Activated CD4-positive, alpha-beta T cell treated with anti-CD3 and anti-CD28 coated beads for 24 hours (primary cell): ENCODE measurements at regions not wholly inside any gene's neighbourhood (a gene's known extent, or its start where the extent isn't known, plus 50 kb on each side); places are given as distances from the start of the nearest gene placed in this dataset.
"Not testable (repeated sequence)": the region's sequence is repeated elsewhere in the genome, so short reads cannot be mapped to it uniquely, and the experiment has no call there.

Experiments used
- DNase-seq, 2 donors: peaks; one replicate each; pipeline ENCODE4 v3.0.0-alpha.2; 2020; ENCODE audit warnings: low read depth in 2 of 2

DNA sequence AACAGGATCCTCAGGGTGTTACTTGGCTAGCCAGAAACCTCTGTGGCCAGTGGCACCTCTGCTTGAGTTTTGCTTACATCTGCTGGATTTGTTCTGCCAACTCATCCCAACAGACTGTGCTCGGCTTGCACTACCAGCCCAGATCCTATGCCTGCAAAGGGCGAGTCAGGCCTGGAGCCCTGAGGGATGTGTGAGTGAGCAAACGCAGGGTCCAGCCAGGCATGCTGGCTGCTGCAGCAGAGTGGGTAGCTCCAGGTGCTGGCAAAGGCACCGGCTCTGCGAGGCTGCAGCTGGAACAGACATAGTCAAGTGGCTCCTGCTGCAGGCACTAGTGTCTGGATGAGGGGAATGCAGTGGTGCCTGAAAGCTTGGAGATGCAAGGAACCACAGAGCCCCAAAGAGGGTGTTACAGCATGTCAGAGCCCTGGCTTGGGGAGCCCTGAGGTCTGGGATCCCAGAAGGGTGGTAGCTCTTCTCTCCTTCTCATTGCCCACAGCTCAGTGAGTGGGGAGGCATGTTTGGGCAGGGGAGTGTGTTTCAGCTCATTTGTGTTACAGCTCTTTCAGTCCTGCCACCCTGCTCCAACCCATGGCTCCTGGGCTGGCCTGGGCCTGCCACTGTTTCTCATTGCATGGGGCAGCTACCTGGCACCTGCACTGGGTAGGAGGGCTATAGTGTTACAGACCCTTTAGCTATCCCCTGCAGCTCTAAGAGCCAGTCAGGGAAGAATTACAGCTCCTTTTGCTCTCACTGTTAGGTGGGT lies 332.6 kb downstream of the TAF11L14 start:
- no peak for DNase-seq

DNA sequence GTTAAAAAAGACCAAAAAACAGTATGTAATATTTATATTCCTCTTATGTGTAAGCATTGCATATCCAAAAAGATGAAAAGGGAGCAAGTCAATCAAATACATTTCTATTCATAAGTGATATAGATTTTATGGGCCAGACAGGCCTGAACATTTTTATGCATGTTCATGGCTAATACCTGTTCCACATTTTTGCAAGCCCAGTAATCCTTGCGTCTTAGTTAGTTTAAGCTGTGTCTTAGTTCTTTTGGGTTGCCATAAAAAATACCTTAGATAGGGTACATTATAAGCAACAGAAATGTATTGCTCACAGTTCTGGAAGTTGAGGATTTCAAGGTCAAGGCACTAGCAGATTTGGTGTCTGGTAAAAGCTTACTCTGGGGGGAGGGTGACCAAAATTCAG lies 342.1 kb downstream of the TAF11L14 start:
- DNase-seq: no peak

DNA sequence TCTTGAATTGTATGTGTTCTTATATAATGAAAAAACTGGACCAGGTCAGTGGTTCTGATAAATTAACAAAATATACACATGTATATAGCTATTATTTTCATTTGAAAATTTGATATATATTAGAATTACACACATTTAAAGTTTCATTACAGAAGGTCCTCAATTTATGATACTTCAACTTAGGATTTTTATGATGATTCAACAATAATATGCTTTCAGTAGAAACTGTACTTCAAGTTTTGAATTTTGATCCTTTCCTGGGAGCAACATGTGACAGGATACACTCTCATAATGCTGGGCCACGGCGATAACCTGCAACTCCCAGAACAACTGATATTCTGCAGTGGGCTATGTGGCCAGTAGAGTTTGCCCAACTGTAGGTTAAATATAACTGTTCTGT lies 344.7 kb downstream of the TAF11L14 start:
- DNase-seq: no peak

DNA sequence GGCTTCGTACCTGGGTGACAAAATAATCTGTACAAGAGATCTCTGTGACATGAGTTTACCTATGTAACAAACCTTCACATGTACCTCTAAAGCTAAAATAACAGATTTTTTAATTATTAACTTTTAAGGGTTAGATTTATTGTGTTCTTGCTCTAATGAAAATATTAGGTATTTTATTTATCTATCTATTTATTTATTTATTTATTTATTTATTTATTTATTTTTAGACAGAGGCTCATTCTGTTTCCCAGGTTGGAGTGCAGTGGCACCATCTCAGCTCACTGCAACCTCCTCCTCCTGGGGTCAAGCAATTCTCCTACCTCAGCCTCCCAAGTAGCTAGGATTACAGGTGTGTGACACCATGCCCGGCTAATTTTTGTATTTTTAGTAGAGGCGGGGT lies 348.4 kb downstream of the TAF11L14 start:
- DNase-seq: not testable (repeated sequence)

DNA sequence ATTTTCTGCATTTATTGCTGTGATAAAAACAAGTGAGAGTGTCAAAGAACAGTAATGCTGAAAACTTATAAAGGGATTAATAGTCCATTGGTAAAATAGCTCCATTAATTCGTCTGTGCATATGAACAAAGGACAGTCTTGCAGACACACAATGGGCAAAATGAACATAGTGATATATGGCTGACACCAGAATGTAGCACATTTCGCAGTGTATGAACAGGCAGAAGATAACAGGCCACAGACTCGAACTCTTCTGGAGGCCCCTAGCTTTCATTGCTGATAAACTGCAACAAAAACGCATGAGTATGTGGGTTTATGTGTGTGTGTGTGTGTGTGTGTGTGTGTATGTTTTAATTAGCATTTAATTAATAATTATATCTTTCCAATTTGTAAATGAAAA lies 354.8 kb downstream of the TAF11L14 start:
- no peak for DNase-seq

DNA sequence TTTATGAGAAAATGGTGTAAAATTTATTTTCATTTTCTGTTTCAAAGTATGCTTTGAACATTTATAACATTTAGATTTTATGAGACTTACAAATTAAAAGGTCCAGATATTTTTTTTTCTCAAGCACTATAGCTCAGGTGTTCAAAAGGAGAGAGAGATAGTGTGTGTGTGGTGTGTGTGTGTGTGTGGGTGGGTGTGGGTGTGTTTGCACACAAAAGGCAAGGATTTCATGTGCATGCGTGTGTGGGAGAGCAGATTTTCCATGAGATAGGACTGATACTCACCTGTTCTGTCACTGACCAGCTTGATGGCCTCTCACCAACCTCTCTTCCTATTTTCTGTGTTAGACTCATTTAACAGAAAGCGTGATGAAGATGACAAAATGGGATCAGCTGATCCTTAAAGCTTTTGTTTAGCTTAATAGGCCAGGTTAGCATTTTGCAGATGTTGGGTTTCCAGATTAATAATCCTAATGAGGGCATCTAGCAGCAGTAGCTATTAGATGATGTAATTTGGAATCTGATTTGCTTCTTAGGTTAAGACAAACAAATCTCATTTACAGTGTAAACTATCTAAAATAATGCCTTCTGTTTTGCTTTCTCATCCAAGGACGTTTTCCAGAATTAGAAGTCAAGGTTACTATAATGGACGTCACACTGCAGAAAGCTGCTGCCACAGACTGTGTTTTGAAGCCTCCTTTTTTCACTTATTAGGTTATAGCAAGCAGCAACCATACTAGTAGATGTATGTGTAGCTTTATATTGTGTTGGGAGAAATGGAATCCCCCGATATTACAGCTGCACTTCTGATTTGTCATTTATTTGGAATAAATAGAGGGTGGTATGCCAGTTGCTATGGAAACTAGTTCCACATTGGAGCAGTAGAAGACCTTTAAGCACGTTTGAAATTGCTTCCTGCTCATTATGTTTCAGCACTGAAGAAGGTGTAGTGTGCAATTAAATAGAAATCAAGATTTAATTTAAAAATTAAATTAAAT lies 355.6 kb downstream of the TAF11L14 start:
- DNase-seq: no peak

DNA sequence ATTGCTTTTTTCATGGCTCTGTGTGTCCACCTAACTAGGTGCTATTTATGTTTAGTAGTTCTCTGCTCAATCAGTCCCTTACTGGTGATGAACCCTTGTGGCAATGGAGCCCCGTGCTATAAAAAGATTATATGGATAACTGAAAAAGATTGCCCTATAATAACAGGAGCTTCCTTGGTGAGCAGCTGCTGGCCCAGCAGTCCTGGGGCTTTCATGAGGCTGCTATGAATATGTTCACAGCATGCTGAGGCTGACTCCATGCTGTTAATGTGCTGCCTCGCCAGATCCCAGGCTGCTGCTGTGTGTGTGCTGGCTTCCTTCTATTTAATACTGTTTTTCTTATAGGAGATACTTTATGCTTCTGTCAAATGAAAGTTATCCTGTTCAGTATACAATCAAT lies 357.5 kb downstream of the TAF11L14 start:
- no peak for DNase-seq

DNA sequence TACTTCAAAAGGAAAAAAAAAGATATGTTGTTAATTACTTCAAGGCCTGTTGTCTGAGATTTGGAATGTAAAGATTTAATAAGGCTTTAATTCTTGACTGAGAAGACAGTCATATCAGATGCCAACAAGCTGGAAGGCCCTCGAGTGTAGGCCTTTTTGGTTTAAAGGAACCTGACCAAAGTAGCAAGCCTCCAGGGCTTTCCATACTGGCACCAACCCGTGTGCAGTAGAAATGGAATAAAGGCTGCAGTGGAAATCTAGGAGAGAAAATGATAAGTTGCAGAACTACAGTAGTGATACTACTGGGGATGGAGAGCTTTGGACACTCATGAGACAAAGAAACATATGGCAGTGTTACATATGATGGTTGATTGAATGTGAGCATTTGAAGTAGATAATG lies 358.0 kb downstream of the TAF11L14 start:
- no peak for DNase-seq

DNA sequence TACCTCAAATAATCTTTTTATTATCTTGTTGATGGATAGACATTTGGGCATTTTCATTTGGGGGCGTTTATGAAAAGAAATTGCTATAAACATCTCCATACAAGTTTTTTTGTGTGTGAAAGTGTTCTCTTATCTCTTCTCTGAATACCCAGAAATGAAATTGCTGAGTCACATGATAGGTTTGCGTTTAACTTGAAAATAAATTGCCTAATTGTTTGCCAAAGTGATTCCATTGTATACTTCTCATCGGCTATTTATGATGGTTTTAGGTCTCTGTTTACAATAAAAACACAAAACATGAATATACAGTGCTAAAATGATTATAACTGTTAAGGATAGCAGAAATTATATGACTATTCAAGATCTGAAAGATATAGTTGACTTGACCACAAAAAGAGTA lies 361.7 kb downstream of the TAF11L14 start:
- no peak for DNase-seq

DNA sequence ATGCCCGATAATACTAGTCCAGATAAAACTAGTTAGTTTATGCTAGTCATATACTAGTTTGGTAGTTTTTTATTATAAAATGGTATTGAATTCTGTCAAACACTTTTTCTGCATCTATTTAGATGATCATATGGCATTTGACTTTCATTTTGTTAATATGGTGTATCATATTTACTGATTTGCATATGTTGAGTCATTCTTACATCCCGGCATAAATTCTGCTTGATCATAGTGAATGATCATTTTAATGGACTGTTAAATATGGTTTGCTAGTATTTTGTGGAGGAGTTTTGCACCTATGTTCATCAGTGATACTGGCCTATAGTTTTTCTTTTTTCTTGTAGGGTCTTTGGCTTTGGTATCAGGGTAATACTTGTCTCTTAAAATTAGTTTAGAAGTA lies 365.6 kb downstream of the TAF11L14 start:
- no peak for DNase-seq

DNA sequence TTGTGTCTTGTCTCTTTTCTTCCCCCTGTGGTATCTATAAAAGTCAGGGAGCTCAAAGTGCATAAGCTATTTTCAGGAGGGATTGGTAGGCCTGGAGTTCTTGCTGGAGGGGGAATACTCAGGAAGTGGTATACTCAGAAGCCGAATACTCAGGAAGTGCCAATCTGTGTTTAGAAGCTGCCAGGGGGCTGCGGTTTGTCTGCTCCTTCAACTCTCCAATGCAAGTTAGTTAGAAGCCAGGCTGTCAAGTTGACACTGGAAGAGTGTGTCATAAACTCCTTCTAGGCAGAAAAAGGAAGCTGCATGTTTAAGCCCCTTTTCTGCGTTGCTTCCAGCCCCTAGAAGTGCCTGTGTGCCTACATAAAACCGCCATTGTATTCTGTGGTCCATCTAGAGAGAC lies 366.5 kb downstream of the TAF11L14 start:
- DNase-seq: no peak

DNA sequence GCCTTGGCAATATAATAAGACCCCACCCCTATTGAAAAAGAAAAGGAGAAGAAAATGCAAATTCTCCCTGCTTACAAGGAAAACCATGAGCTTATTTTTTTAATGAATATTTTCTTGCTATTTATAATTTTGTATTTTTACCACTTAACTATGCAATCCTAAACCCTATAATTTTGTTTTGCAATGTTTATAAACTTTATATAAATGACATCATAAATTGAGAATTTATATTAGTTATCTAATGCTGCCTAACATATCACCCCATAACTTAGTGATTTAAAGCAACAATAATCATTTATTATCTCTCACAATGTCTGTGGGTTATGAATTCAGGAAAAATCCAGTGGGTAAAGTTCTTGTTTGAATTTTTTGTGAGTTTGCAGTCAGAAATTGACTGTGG lies 369.1 kb downstream of the TAF11L14 start:
- DNase-seq: no peak

DNA sequence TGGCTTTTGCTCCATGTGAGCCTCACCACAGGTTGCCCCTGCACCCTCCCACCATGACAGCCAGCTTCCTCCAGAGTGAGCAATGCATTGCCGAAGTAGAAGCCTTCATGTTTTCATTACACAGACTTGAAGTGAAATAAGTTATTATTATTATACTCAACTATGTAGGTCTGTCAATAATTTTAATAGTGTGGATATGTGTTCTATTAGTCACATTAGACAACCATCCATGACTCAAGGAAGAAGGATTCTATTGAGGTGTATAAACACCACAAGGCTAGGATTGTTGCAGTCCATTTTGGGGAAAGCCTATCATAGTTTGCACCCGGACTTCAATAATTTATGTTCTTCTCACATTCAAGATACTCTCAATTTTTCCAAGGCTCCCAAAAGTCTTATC lies 369.5 kb downstream of the TAF11L14 start:
- DNase-seq: no peak

DNA sequence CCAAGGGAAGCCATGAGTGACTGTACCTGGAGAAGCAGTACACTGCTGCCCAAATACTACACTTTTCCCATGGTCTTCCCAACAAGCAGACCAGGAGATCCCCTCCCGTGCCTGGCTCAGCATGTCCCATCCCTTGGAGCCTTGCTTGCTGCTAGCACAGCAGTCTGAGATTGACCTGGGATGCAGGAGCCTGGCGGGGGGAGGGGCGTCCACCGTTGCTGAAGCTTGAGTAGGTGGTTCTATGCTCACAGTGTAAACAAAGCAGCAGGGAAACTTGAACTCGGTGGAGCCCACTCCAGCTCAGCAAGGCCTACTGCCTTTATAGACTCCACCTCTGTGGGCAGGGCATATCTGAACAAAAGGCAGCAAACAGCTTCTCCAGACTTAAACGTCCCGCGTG lies 372.0 kb downstream of the TAF11L14 start:
- DNase-seq: not testable (repeated sequence)

DNA sequence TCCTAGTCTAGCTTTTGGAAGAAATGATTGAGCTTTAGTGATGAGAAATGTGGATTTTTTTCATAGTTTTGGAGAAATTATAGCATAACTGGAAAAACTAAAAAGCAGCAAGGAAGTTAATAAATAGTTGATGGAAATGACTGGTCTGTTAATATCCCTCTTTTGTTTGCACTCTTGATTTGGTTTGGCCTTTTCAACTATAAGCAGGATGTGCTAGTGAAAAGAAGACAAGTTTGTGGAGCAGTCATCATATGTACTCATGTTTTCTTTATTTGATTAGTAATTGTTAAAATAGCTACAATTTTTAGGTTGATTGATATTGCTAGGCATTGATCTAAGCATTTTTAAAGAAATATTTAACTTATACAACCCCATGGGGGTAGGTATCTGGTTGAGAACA lies 374.7 kb downstream of the TAF11L14 start:
- DNase-seq: no peak

DNA sequence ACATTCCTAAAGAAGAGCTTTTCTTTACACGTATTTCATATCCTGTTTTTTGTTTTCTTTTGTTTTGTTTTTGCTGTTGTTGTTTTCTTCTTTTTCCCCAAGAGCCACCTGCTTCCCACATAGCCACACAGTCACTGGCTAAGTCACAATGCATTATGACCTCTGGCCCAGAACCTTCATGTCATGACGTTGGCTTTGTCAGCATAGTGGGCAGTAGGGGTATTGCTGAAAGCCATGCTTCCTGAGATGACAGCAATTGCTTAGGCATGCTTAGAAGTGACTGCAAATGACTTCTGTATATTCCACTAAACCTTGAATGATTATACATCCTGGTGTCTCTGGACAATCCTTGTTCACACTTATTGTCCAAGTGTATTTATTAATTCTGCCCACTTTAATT lies 375.8 kb downstream of the TAF11L14 start:
- DNase-seq: no peak

DNA sequence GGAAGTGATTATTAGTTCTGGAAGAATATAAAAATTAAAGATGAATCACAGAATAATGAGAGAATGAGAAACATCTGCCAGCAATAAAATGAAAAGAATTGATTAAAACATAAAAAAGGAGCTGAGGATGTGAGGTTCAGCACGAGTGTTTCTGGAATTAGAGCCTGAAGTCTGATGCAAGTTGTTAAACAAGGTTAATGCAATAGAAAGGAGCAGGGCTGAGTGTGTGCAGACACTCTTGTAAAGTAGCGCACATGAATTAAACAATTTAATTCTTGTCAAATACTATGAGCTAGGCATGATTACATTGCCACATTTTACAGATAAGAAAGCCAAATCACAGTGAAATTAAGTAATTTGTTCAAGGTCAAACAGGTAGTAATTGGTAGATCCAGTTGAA lies 384.2 kb downstream of the TAF11L14 start:
- DNase-seq: no peak

DNA sequence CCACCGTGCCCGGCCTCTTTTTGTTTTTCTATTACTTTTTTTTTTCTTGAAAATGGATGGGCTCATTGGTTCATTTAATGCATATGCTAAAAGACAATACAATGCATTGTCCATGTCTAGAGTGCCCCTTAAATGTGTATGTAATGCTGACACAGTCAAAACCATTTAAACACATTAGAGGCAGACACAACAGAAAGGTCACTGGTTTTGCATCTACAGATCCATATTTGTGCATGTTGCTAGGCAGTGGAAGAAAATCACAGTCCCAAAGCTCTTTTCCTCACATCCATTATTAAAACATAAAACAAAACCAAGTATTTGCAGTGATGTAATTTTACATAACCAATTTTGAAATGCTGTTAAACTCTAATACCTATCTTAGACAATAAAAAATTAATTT lies 389.0 kb downstream of the TAF11L14 start:
- no peak for DNase-seq

DNA sequence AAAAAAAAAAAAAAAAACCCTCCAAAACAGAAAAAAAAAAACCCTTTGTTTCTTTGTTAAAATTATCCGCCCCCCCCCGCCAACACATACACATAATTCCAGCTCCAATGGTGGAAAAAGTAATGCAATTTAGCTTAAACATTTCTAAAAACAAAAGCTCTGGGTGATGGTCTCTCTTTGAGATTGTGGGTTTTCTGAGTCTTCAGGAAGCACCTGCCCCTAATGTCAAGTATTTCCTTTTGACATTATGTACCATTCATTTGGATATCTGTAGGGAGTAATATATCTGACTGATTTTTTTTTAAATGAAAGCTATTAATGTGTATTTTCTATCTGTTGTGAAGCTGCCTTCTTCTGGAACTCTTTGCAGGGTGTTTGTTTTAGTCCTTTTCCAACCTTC lies 389.7 kb downstream of the TAF11L14 start:
- DNase-seq: no peak

DNA sequence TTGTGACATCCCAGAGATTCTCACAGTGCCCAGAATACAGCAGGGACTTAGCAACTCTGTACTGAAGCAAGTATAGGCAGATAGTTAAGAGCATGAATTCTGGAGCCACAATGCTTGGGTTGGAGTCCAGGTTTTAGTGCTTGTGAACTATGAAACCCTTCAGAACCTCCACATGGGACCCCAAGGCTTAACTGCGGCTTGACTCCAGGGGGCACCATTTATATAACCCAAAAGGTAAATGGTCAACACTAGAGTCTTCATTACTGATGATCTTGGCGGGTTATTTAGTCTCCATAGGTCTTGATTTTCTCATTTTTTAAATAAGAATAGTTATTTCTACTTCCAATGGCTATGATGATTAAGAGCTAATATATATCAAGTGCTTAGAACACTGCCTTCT lies 390.3 kb downstream of the TAF11L14 start:
- DNase-seq: no peak

DNA sequence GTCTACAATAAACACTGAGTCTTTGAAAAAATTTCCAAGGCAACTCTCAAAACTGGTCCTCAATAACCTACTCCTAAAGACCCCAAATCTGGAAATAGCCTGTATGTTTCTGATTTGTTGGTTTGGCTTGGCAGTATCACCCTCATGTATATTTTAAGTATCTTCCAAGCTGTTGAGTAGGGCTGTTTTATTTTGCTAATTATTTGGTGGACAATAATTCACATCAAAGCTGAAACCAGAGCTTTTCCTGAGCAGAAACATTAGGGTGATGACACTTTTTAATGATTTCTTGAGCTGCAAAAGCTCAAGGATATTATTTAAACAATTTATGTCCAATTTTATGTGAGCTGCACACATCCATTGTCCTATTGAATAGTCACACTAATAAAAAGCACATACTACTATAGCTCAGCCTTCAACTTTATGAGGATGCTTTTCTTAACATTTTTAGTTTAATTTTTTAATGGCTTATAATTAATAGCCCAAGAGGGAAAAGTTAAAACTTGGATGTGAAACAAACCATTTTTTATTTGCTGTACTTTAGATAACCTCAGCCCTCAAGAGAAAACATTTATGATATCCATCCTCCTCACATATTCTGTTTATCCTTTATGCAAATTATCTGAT lies 393.1 kb downstream of the TAF11L14 start:
- DNase-seq: no peak

DNA sequence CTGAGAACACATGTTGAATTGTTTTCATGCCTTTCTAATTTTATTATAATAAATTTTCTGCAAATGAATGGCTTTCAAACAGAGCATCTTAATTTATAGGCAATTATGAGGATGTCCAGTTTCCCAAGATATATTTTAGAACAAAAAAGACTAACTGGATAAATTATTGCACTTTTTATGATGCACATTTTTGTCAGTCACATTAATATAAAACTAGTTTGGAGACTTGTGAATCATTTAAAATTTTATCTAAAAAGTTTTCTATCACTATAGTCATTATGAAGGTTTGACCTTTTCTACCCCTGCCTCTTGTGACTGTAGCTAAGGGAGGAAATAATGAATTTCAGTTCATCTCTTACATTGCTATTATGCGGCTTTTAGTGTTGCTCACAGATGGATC lies 393.8 kb downstream of the TAF11L14 start:
- DNase-seq: no peak

DNA sequence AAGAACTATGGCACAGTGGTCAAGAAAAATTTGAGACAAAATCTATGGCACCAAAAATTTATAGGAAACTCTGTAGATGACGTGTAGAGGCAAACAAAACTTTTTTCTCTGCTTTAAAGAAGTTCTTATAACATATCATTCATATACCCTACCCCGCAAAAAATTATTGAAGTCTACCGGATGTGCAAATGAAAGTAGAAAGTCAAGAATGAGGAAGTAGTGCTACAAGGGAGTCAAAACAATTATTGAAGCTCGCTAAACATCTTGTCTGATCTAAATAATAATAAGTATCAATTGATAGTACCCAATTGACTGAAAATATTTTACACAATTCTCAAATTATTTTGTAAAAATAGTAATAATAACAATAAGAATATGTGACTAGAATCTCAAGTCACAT lies 398.5 kb downstream of the TAF11L14 start:
- DNase-seq: no peak
